Left lung (tissue), 4 donors: ENCODE measurements at regions not wholly inside any gene's neighbourhood (a gene's known extent, or its start where the extent isn't known, plus 50 kb on each side); places are given as distances from the start of the nearest gene placed in this dataset.
"Not testable (repeated sequence)": the region's sequence is repeated elsewhere in the genome, so short reads cannot be mapped to it uniquely, and the experiment has no call there.

ENCODE experiments used
- ATAC-seq: fragments of 200-7000 bp; cut with Tn5 transposase; one replicate; pipeline ENCODE4 v1.9.1; 2020; ENCODE audit warnings: moderate library complexity
- DNase-seq, 4 donors: peaks; one replicate each; pipeline ENCODE4 v3.0.0-alpha.2; 2013 to 2020
- H3K27ac ChIP-seq, 2 donors: fragments of 200-600 bp; sonication (generic) in 1 of 2; one replicate each; pipeline versions ENCODE4 v1.5.0 to v1.8.0; 2020 to 2021
- H3K27me3 ChIP-seq, 2 donors: fragments of 200-600 bp; sonication (generic) in 1 of 2; one replicate each; pipeline versions ENCODE4 v1.5.0 to v1.8.0; 2020 to 2021
- H3K36me3 ChIP-seq, 2 donors: fragments of 200-600 bp; sonication (generic) in 1 of 2; one replicate each; pipeline versions ENCODE4 v1.5.0 to v1.8.0; 2020 to 2021
- H3K4me1 ChIP-seq, 2 donors: fragments of 200-600 bp; one replicate each; pipeline ENCODE4 v1.8.0; 2021
- H3K4me3 ChIP-seq, 2 donors: fragments of 200-600 bp; sonication (generic) in 1 of 2; one replicate each; pipeline versions ENCODE4 v1.5.0 to v1.8.0; 2020 to 2021; ENCODE audit warnings: mild to moderate bottlenecking in 1 of 2
- H3K9me3 ChIP-seq, 2 donors: fragments of 200-600 bp; sonication (generic) in 1 of 2; one replicate each; pipeline versions ENCODE4 v1.5.0 to v1.8.0; 2020 to 2021
- CTCF ChIP-seq, 2 donors: fragments of 200-600 bp; sonication (generic) in 1 of 2; IDR thresholded peaks; one replicate each; pipeline versions ENCODE4 v1.5.0 to v1.8.0; 2021; ENCODE audit warnings: antibody characterized with exemption in 2 of 2
- intact Hi-C, 2 donors: fragments of 100-400 bp; cut with DNase I; formaldehyde crosslinking; loops; one replicate each; pipeline versions ENCODE4 v1.11.2 to v1.14.2; 2022
- donor health status: DM: no; HTN: yes; CAD: no.
- donor health status: DM: no; HTN: no; CAD: no.

- H3K27me3 ChIP-seq, result no peaks in the 10 kb centered on the region
- H3K4me3 ChIP-seq, result no peak overlapping the region
- no peaks in the 10 kb centered on the region for H3K36me3 ChIP-seq
- intact Hi-C loops, result no loop called here
- DNase-seq (no peak), ATAC-seq (no peak)
- no peak for TF ChIP-seq CTCF (IDR thresholded peaks at IDR 0.05)
- no peaks in the 10 kb centered on the region for H3K9me3 ChIP-seq
- no peak overlapping the region for H3K27ac ChIP-seq
- H3K4me1 ChIP-seq, result no peaks in the 10 kb centered on the region
Observed at GRCh38 chr10:64690194-64690593, 1169.0 kb downstream of the REEP3 start.

GRCh38 chr10:64699244-64699643 lies 1178.0 kb downstream of the REEP3 start:
- Histone ChIP-seq H3K4me3 (no peak overlapping the region), H3K4me1 (no peaks in the 10 kb centered on the region), H3K27me3 (no peaks in the 10 kb centered on the region), H3K36me3 (no peaks in the 10 kb centered on the region), H3K27ac (no peak overlapping the region), H3K9me3 (no peaks in the 10 kb centered on the region)
- intact Hi-C loops, result no loop called here
- ATAC-seq, result no peak
- no peak for TF ChIP-seq CTCF (IDR thresholded peaks at IDR 0.05)
- DNase-seq, result no peak

GRCh38 chr10:64702086-64702485 lies 1180.9 kb downstream of the REEP3 start:
- ATAC-seq, H3K4me3 ChIP-seq, H3K27me3 ChIP-seq, H3K4me1 ChIP-seq, intact Hi-C loops, H3K27ac ChIP-seq, H3K36me3 ChIP-seq, H3K9me3 ChIP-seq, DNase-seq: not testable (repeated sequence)

- intact Hi-C loops, result no loop called here
- no peaks in the 10 kb centered on the region for H3K27me3 ChIP-seq
- no peak for TF ChIP-seq CTCF (IDR thresholded peaks at IDR 0.05)
- no peak overlapping the region for H3K4me3 ChIP-seq
- H3K4me1 ChIP-seq, result no peaks in the 10 kb centered on the region
- no peaks in the 10 kb centered on the region for H3K36me3 ChIP-seq
- no peak for DNase-seq
- no peak overlapping the region for H3K27ac ChIP-seq
- ATAC-seq, result no peak
- no peaks in the 10 kb centered on the region for H3K9me3 ChIP-seq
Observed at GRCh38 chr10:64708884-64709681, 1187.9 kb downstream of the REEP3 start.

GRCh38 chr10:64726466-64726865 lies 1205.3 kb downstream of the REEP3 start:
- DNase-seq, result no peak
- no peaks in the 10 kb centered on the region for H3K36me3 ChIP-seq
- ATAC-seq, result no peak
- H3K27ac ChIP-seq, result no peak overlapping the region
- no peak overlapping the region for H3K4me3 ChIP-seq
- H3K4me1 ChIP-seq, result no peaks in the 10 kb centered on the region
- no peaks in the 10 kb centered on the region for H3K27me3 ChIP-seq
- intact Hi-C loops, result no loop called here
- H3K9me3 ChIP-seq, result no peaks in the 10 kb centered on the region
- TF ChIP-seq CTCF (IDR thresholded peaks at IDR 0.05), result no peak

- ATAC-seq (no peak), DNase-seq (no peak)
- Histone ChIP-seq H3K9me3 (no peaks in the 10 kb centered on the region), H3K36me3 (no peaks in the 10 kb centered on the region), H3K4me3 (no peak overlapping the region), H3K4me1 (no peaks in the 10 kb centered on the region), H3K27ac (no peak overlapping the region), H3K27me3 (no peaks in the 10 kb centered on the region)
- intact Hi-C loops, result no loop called here
- TF ChIP-seq CTCF (IDR thresholded peaks at IDR 0.05), result no peak
Observed at GRCh38 chr10:64731016-64731415, 1209.8 kb downstream of the REEP3 start.
